ENCODE measurements at regions not wholly inside any gene's neighbourhood (a gene's known extent, or its start where the extent isn't known, plus 50 kb on each side); places are given as distances from the start of the nearest gene placed in this dataset.
"Not testable (repeated sequence)": the region's sequence is repeated elsewhere in the genome, so short reads cannot be mapped to it uniquely, and the experiment has no call there.

GRCh38 chr5:152170350-152170749 lies 234.7 kb downstream of the NMUR2 start:
- no peak for TF ChIP-seq POLR2A (IDR thresholded peaks at IDR 0.05; ENCODE audit: extremely low read depth, insufficient read length)
- no peak for TF ChIP-seq MYC (IDR thresholded peaks at IDR 0.05; ENCODE audit: low read depth, low read length)
- TF ChIP-seq CTCF (IDR thresholded peaks at IDR 0.05; ENCODE audit: low read depth, low read length), result no peak
- no peak for TF ChIP-seq MAX (IDR thresholded peaks at IDR 0.05; ENCODE audit: low read depth, low read length)
- H3K4me3 ChIP-seq (ENCODE audit: low read depth, low read length), result no peak overlapping the region
- no peak for DNase-seq (ENCODE audit: low read depth)

- DNase-seq (ENCODE audit: low read depth), result no peak
- no peak overlapping the region for H3K4me3 ChIP-seq (ENCODE audit: low read depth, low read length)
Measured at GRCh38 chr5:152164860-152165259, 240.2 kb upstream of the GLRA1 start.

DNA sequence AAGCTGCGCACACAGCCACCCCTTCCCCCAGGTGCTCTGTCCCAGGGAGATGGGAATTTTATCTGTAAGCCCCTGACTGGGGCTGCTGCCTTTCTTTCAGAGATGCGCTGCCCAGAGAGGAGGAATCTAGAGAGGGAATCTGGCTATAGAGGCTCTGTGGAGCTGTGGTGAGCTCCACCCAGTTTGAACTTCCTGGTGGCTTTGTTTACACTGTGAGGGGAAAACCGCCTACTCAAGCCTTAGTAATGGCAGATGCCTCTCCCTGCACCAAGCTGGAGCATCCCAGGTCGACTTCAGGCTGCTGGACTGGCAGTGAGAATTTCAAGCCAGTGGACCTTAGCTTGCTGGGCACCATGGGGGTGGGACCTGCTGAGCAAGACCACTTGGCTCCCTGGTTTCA lies 235.2 kb upstream of the GLRA1 start:
- H3K4me3 ChIP-seq (ENCODE audit: low read depth, low read length); DNase-seq (ENCODE audit: low read depth): not testable (repeated sequence)

More at GRCh38 chr5:152164860-152165259, 240.2 kb upstream of the GLRA1 start:
- TF ChIP-seq CTCF (IDR thresholded peaks at IDR 0.05; ENCODE audit: low read depth, low read length) (no peak), POLR2A (IDR thresholded peaks at IDR 0.05; ENCODE audit: extremely low read depth, insufficient read length) (no peak), MAX (IDR thresholded peaks at IDR 0.05; ENCODE audit: low read depth, low read length) (no peak), MYC (IDR thresholded peaks at IDR 0.05; ENCODE audit: low read depth, low read length) (no peak)

- H3K4me3 ChIP-seq (ENCODE audit: low read depth, low read length); DNase-seq (ENCODE audit: low read depth): not testable (repeated sequence)
Measured at GRCh38 chr5:152154452-152154851, 229.8 kb upstream of the GLRA1 start.

GRCh38 chr5:152151940-152152339 lies 227.3 kb upstream of the GLRA1 start:
- TF ChIP-seq MYC (IDR thresholded peaks at IDR 0.05; ENCODE audit: low read depth, low read length), result no peak
- TF ChIP-seq MAX (IDR thresholded peaks at IDR 0.05; ENCODE audit: low read depth, low read length), result no peak
- no peak for TF ChIP-seq POLR2A (IDR thresholded peaks at IDR 0.05; ENCODE audit: extremely low read depth, insufficient read length)
- no peak for TF ChIP-seq CTCF (IDR thresholded peaks at IDR 0.05; ENCODE audit: low read depth, low read length)
- no peak overlapping the region for H3K4me3 ChIP-seq (ENCODE audit: low read depth, low read length)
- DNase-seq (ENCODE audit: low read depth), result no peak

GRCh38 chr5:152151113-152151512 lies 226.5 kb upstream of the GLRA1 start:
- no peak for DNase-seq (ENCODE audit: low read depth)
- H3K4me3 ChIP-seq (ENCODE audit: low read depth, low read length), result no peak overlapping the region

More at GRCh38 chr5:152151113-152151512, 226.5 kb upstream of the GLRA1 start:
- TF ChIP-seq CTCF (IDR thresholded peaks at IDR 0.05; ENCODE audit: low read depth, low read length) (no peak), MYC (IDR thresholded peaks at IDR 0.05; ENCODE audit: low read depth, low read length) (no peak), MAX (IDR thresholded peaks at IDR 0.05; ENCODE audit: low read depth, low read length) (no peak), POLR2A (IDR thresholded peaks at IDR 0.05; ENCODE audit: extremely low read depth, insufficient read length) (no peak)

Measured in NB4 (cell line).